Stimulated activated naive CD8-positive, alpha-beta T cell treated with anti-CD3 and anti-CD28 coated beads, Interleukin-15, amount 100 ng/mL, for 72 hours (primary cell): ENCODE measurements at regions not wholly inside any gene's neighbourhood (a gene's known extent, or its start where the extent isn't known, plus 50 kb on each side); places are given as distances from the start of the nearest gene placed in this dataset.

Experiments
- ATAC-seq: fragments of 150-1000 bp; cut with Tn5 transposase; 2 replicates; pipeline ENCODE4 v1.10.0; 2021; ENCODE audit warnings: mild to moderate bottlenecking, moderate library complexity
- DNase-seq, 2 donors: peaks; one replicate each; pipeline ENCODE4 v3.0.0; 2021 to 2022
- H3K27ac Mint-ChIP-seq, 2 donors: one replicate each; pipeline ENCODE4 v1.8.0; 2022; ENCODE audit warnings: mild to moderate bottlenecking in 2 of 2, mixed read lengths in 2 of 2, moderate library complexity in 2 of 2
- H3K27me3 Mint-ChIP-seq: one replicate; pipeline ENCODE4 v1.8.0; 2022; ENCODE audit warnings: mixed read lengths
- H3K4me1 Mint-ChIP-seq: one replicate; pipeline ENCODE4 v1.8.0; 2022; ENCODE audit warnings: mild to moderate bottlenecking, mixed read lengths
- H3K4me3 Mint-ChIP-seq, 2 donors: one replicate each; pipeline ENCODE4 v1.8.0; 2022; ENCODE audit warnings: mild to moderate bottlenecking in 2 of 2, mixed read lengths in 2 of 2, moderate library complexity in 1 of 2
- H3K9me3 Mint-ChIP-seq, 2 donors: one replicate each; pipeline ENCODE4 v1.8.0; 2022; ENCODE audit warnings: mixed read lengths in 2 of 2

GRCh38 chr13:47796816-47797215 is 204.3 kb downstream of the SUCLA2 start:
- peaks cover 6 to 13% of the 10 kb centered on the region in 2 donors for H3K9me3 Mint-ChIP-seq
- H3K27ac Mint-ChIP-seq = no peak overlapping the region
- no peak for DNase-seq
- no peaks in the 10 kb centered on the region for H3K4me1 Mint-ChIP-seq
- H3K4me3 Mint-ChIP-seq = no peak overlapping the region
- H3K27me3 Mint-ChIP-seq = no peaks in the 10 kb centered on the region
- ATAC-seq = no peak

- no peaks in the 10 kb centered on the region for H3K4me1 Mint-ChIP-seq
- no peak overlapping the region for H3K27ac Mint-ChIP-seq
- H3K9me3 Mint-ChIP-seq = peaks cover 12 to 26% of the 10 kb centered on the region in 2 donors
- no peak overlapping the region for H3K4me3 Mint-ChIP-seq
- no peaks in the 10 kb centered on the region for H3K27me3 Mint-ChIP-seq
- no peak for ATAC-seq
- DNase-seq = no peak
Observed at GRCh38 chr13:47794963-47795362, 206.1 kb downstream of the SUCLA2 start.

- Mint-ChIP-seq H3K4me3 (no peak overlapping the region), H3K27me3 (no peaks in the 10 kb centered on the region), H3K27ac (no peak overlapping the region), H3K9me3 (peaks cover 12 to 42% of the 10 kb centered on the region in 2 donors), H3K4me1 (no peaks in the 10 kb centered on the region)
- ATAC-seq (no peak), DNase-seq (no peak)
Observed at GRCh38 chr13:47790755-47791154, 210.3 kb downstream of the SUCLA2 start.

GRCh38 chr13:47788844-47789243 is 212.2 kb downstream of the SUCLA2 start:
- peaks cover 12 to 42% of the 10 kb centered on the region in 2 donors for H3K9me3 Mint-ChIP-seq

GRCh38 chr13:47774671-47774994 is 226.4 kb downstream of the SUCLA2 start:
- Mint-ChIP-seq H3K4me1 (no peaks in the 10 kb centered on the region), H3K27ac (no peak overlapping the region), H3K9me3 (peaks cover 9 to 18% of the 10 kb centered on the region in 2 donors), H3K27me3 (peaks cover 7% of the 10 kb centered on the region), H3K4me3 (no peak overlapping the region)
- DNase-seq (no peak), ATAC-seq (no peak)

More at GRCh38 chr13:47788844-47789243, 212.2 kb downstream of the SUCLA2 start:
- ATAC-seq = no peak
- no peak overlapping the region for H3K27ac Mint-ChIP-seq
- H3K4me3 Mint-ChIP-seq = no peak overlapping the region
- no peak for DNase-seq
- H3K4me1 Mint-ChIP-seq = no peaks in the 10 kb centered on the region
- H3K27me3 Mint-ChIP-seq = no peaks in the 10 kb centered on the region

- Mint-ChIP-seq H3K27ac (no peak overlapping the region), H3K9me3 (peaks cover 19 to 37% of the 10 kb centered on the region in 2 donors), H3K27me3 (no peaks in the 10 kb centered on the region), H3K4me3 (no peak overlapping the region), H3K4me1 (no peaks in the 10 kb centered on the region)
- no peak for ATAC-seq
- no peak for DNase-seq
Observed at GRCh38 chr13:47764817-47765216, 236.3 kb downstream of the SUCLA2 start.

- no peak for ATAC-seq
- Mint-ChIP-seq H3K4me3 (no peak overlapping the region), H3K27me3 (no peaks in the 10 kb centered on the region), H3K27ac (no peak overlapping the region), H3K9me3 (peaks cover 0 to 7% of the 10 kb centered on the region in 2 donors), H3K4me1 (no peaks in the 10 kb centered on the region)
- DNase-seq = no peak
Observed at GRCh38 chr13:47757466-47758080, 243.5 kb downstream of the SUCLA2 start.

- Mint-ChIP-seq H3K4me3 (no peak overlapping the region), H3K9me3 (no peaks in the 10 kb centered on the region), H3K27me3 (peaks cover 11% of the 10 kb centered on the region), H3K4me1 (no peaks in the 10 kb centered on the region), H3K27ac (no peak overlapping the region)
- no peak for DNase-seq
- no peak for ATAC-seq
Observed at GRCh38 chr13:47747901-47748300, 253.2 kb downstream of the SUCLA2 start.

GRCh38 chr13:47726394-47726793 is 274.7 kb downstream of the SUCLA2 start:
- ATAC-seq = no peak
- Mint-ChIP-seq H3K27ac (no peak overlapping the region), H3K9me3 (no peaks in the 10 kb centered on the region), H3K27me3 (no peaks in the 10 kb centered on the region), H3K4me1 (no peaks in the 10 kb centered on the region), H3K4me3 (no peak overlapping the region)
- no peak for DNase-seq

- Mint-ChIP-seq H3K9me3 (no peaks in the 10 kb centered on the region), H3K4me3 (no peak overlapping the region), H3K27ac (no peak overlapping the region), H3K27me3 (no peaks in the 10 kb centered on the region), H3K4me1 (no peaks in the 10 kb centered on the region)
- no peak for DNase-seq
- no peak for ATAC-seq
Observed at GRCh38 chr13:47723898-47724297, 277.2 kb downstream of the SUCLA2 start.

GRCh38 chr13:47719164-47719563 is 281.9 kb downstream of the SUCLA2 start:
- H3K4me1 Mint-ChIP-seq = no peaks in the 10 kb centered on the region

GRCh38 chr13:47718556-47718955 is 282.5 kb downstream of the SUCLA2 start:
- ATAC-seq = no peak
- Mint-ChIP-seq H3K4me3 (no peak overlapping the region), H3K4me1 (no peaks in the 10 kb centered on the region), H3K9me3 (peaks cover 0 to 6% of the 10 kb centered on the region in 2 donors), H3K27ac (no peak overlapping the region), H3K27me3 (no peaks in the 10 kb centered on the region)
- no peak for DNase-seq

More at GRCh38 chr13:47719164-47719563, 281.9 kb downstream of the SUCLA2 start:
- Mint-ChIP-seq H3K27me3 (no peaks in the 10 kb centered on the region), H3K27ac (no peak overlapping the region), H3K4me3 (no peak overlapping the region), H3K9me3 (peaks cover 0 to 6% of the 10 kb centered on the region in 2 donors)
- DNase-seq = no peak
- no peak for ATAC-seq

GRCh38 chr13:47708386-47708785 is 292.7 kb downstream of the SUCLA2 start:
- no peaks in the 10 kb centered on the region for H3K4me1 Mint-ChIP-seq
- ATAC-seq = no peak
- H3K27ac Mint-ChIP-seq = no peak overlapping the region
- H3K9me3 Mint-ChIP-seq = peaks cover 5 to 16% of the 10 kb centered on the region in 2 donors
- H3K4me3 Mint-ChIP-seq = no peak overlapping the region
- DNase-seq = no peak
- peaks cover 15% of the 10 kb centered on the region for H3K27me3 Mint-ChIP-seq

- H3K4me1 Mint-ChIP-seq = no peaks in the 10 kb centered on the region
- peaks cover 5 to 16% of the 10 kb centered on the region in 2 donors for H3K9me3 Mint-ChIP-seq
- no peak overlapping the region for H3K27ac Mint-ChIP-seq
- peaks cover 15% of the 10 kb centered on the region for H3K27me3 Mint-ChIP-seq
- ATAC-seq = peak; percentile 43
- no peak overlapping the region for H3K4me3 Mint-ChIP-seq
- DNase-seq = no peak
Observed at GRCh38 chr13:47707414-47707813, 293.7 kb downstream of the SUCLA2 start.

GRCh38 chr13:47705185-47705584 is 295.9 kb downstream of the SUCLA2 start:
- ATAC-seq = no peak
- no peak for DNase-seq
- Mint-ChIP-seq H3K27ac (no peak overlapping the region), H3K4me1 (no peaks in the 10 kb centered on the region), H3K9me3 (peaks cover 0 to 4% of the 10 kb centered on the region in 2 donors), H3K27me3 (no peaks in the 10 kb centered on the region), H3K4me3 (no peak overlapping the region)

- no peaks in the 10 kb centered on the region for H3K27me3 Mint-ChIP-seq
- no peak for ATAC-seq
- DNase-seq = no peak
- peak overlapping the region in 1 of 2 donors; percentile 48 for H3K27ac Mint-ChIP-seq
- no peaks in the 10 kb centered on the region for H3K4me1 Mint-ChIP-seq
- no peak overlapping the region for H3K4me3 Mint-ChIP-seq
- H3K9me3 Mint-ChIP-seq = no peaks in the 10 kb centered on the region
Observed at GRCh38 chr13:47696674-47697073, 304.4 kb downstream of the SUCLA2 start.

GRCh38 chr13:47687577-47687976 is 313.5 kb downstream of the SUCLA2 start:
- DNase-seq (no peak), ATAC-seq (no peak)
- Mint-ChIP-seq H3K4me1 (no peaks in the 10 kb centered on the region), H3K27ac (no peak overlapping the region), H3K27me3 (no peaks in the 10 kb centered on the region), H3K4me3 (no peak overlapping the region), H3K9me3 (peaks cover 0 to 5% of the 10 kb centered on the region in 2 donors)
